Sigmoid colon (tissue), 6 donors: ENCODE measurements at regions not wholly inside any gene's neighbourhood (a gene's known extent, or its start where the extent isn't known, plus 50 kb on each side); places are given as distances from the start of the nearest gene placed in this dataset.

Source experiments
- DNase-seq: peaks from one replicate; pipeline ENCODE4 v3.0.0-alpha.2; 2019
- H3K27ac ChIP-seq, 4 donors: fragments of 200-600 bp; sonication (generic); one replicate each; pipeline ENCODE4 v1.5.1; 2016 to 2019; ENCODE audit warnings: mild to moderate bottlenecking in 1 of 4
- H3K27me3 ChIP-seq, 3 donors: fragments of 200-600 bp; sonication (generic); one replicate each; pipeline ENCODE4 v1.5.1; 2019; ENCODE audit warnings: mild to moderate bottlenecking in 1 of 3
- H3K36me3 ChIP-seq, 4 donors: fragments of 200-600 bp; sonication (generic); one replicate each; pipeline ENCODE4 v1.5.1; 2016 to 2019
- H3K4me1 ChIP-seq, 4 donors: fragments of 200-600 bp; sonication (generic); one replicate each; pipeline ENCODE4 v1.5.1; 2017 to 2019
- H3K4me3 ChIP-seq, 4 donors: fragments of 200-600 bp; sonication (generic); one replicate each; pipeline ENCODE4 v1.5.1; 2017 to 2019; ENCODE audit warnings: mild to moderate bottlenecking in 2 of 4, moderate library complexity in 1 of 4
- H3K9me3 ChIP-seq, 4 donors: fragments of 200-600 bp in 3 of 4; sonication (generic) in 3 of 4; one replicate each; pipeline versions ENCODE4 v1.5.1 to v1.6.1; 2013 to 2019
- CTCF ChIP-seq, 4 experiments: fragments of 450-650 bp in 3 of 4; fragments of 200-600 bp in 1 of 4; IDR thresholded peaks; one replicate each; pipeline ENCODE4 v1.5.1; 2016 to 2019; ENCODE audit warnings: antibody characterized with exemption in 4 of 4, mild to moderate bottlenecking in 3 of 4, moderate library complexity in 2 of 4
- EP300 ChIP-seq, 4 donors: sonication (generic); formaldehyde crosslinking; IDR thresholded peaks; one replicate each; pipeline ENCODE4 v1.6.1; 2017; ENCODE audit warnings: antibody characterized with exemption in 4 of 4
- POLR2A ChIP-seq, 2 donors: fragments of 450-650 bp; IDR thresholded peaks; one replicate each; pipeline ENCODE4 v1.6.1; 2016; ENCODE audit warnings: antibody characterized with exemption in 2 of 2, mild to moderate bottlenecking in 2 of 2, moderate library complexity in 2 of 2
- POLR2AphosphoS5 ChIP-seq, 4 donors: sonication (generic); formaldehyde crosslinking; IDR thresholded peaks; one replicate each; pipeline ENCODE4 v1.6.1; 2017; ENCODE audit warnings: antibody characterized with exemption in 4 of 4
- WGBS, 2 donors: extraction: QIAGEN DNeasy Blood & Tissue Kit; methylation state at CpG; one replicate each; pipeline ENCODE4 v1.1.7; 2013; 5-methylcytosine and 5-hydroxymethylcytosine counted together
- intact Hi-C: fragments of 100-400 bp; cut with DNase I; formaldehyde crosslinking; loops from one replicate; pipeline ENCODE4 v1.15.1; 2023
- donor health status: healthy with polysubstance abuse.
- donor health status: healthy.

GRCh38 chr9:26358836-26359235, 533.8 kb downstream of the CAAP1 start:
- Histone ChIP-seq H3K9me3 (no peaks in the 10 kb centered on the region), H3K27ac (no peak overlapping the region), H3K4me1 (no peaks in the 10 kb centered on the region), H3K4me3 (no peak overlapping the region), H3K27me3 (no peaks in the 10 kb centered on the region), H3K36me3 (no peaks in the 10 kb centered on the region)
- TF ChIP-seq POLR2A (IDR thresholded peaks at IDR 0.05), result no peak
- no peak for TF ChIP-seq EP300 (IDR thresholded peaks at IDR 0.05)
- no peak for TF ChIP-seq POLR2AphosphoS5 (IDR thresholded peaks at IDR 0.05)
- no peak for TF ChIP-seq CTCF (IDR thresholded peaks at IDR 0.05)
- no peak for DNase-seq
- intact Hi-C loops, result no loop called here

- Histone ChIP-seq H3K9me3 (no peaks in the 10 kb centered on the region), H3K36me3 (no peaks in the 10 kb centered on the region), H3K4me3 (no peak overlapping the region), H3K27me3 (no peaks in the 10 kb centered on the region), H3K4me1 (no peaks in the 10 kb centered on the region), H3K27ac (no peak overlapping the region)
- TF ChIP-seq POLR2A (IDR thresholded peaks at IDR 0.05), result no peak
- TF ChIP-seq CTCF (IDR thresholded peaks at IDR 0.05), result no peak
- TF ChIP-seq EP300 (IDR thresholded peaks at IDR 0.05), result no peak
- TF ChIP-seq POLR2AphosphoS5 (IDR thresholded peaks at IDR 0.05), result no peak
- intact Hi-C loops, result no loop called here
- no peak for DNase-seq
- WGBS, 2 donors, result 68 to 77% methylated on average over 3 of the region's 3 CpGs
Observed at GRCh38 chr9:26357803-26358344, 534.7 kb downstream of the CAAP1 start.

GRCh38 chr9:26356491-26356890, 536.1 kb downstream of the CAAP1 start:
- no peak overlapping the region for H3K4me3 ChIP-seq
- H3K36me3 ChIP-seq, result no peaks in the 10 kb centered on the region
- no peak for TF ChIP-seq POLR2AphosphoS5 (IDR thresholded peaks at IDR 0.05)
- no peak for TF ChIP-seq CTCF (IDR thresholded peaks at IDR 0.05)
- no peak for TF ChIP-seq EP300 (IDR thresholded peaks at IDR 0.05)
- no peak for TF ChIP-seq POLR2A (IDR thresholded peaks at IDR 0.05)
- H3K9me3 ChIP-seq, result no peaks in the 10 kb centered on the region
- H3K27me3 ChIP-seq, result no peaks in the 10 kb centered on the region
- no peaks in the 10 kb centered on the region for H3K4me1 ChIP-seq
- WGBS, 2 donors, result 31 to 61% methylated on average over 2 of the region's 2 CpGs
- DNase-seq, result no peak
- H3K27ac ChIP-seq, result no peak overlapping the region
- intact Hi-C loops, result no loop called here

GRCh38 chr9:26346942-26347477, 545.6 kb downstream of the CAAP1 start:
- intact Hi-C loops, result no loop called here
- Histone ChIP-seq H3K27ac (no peak overlapping the region), H3K9me3 (peaks cover 0 to 3% (median 0%) of the 10 kb centered on the region in 4 donors), H3K27me3 (no peaks in the 10 kb centered on the region), H3K36me3 (no peaks in the 10 kb centered on the region), H3K4me3 (no peak overlapping the region), H3K4me1 (no peaks in the 10 kb centered on the region)
- DNase-seq, result no peak
- TF ChIP-seq EP300 (IDR thresholded peaks at IDR 0.05), result no peak
- TF ChIP-seq POLR2A (IDR thresholded peaks at IDR 0.05), result no peak
- no peak for TF ChIP-seq CTCF (IDR thresholded peaks at IDR 0.05)
- TF ChIP-seq POLR2AphosphoS5 (IDR thresholded peaks at IDR 0.05), result no peak
- 41 to 76% methylated on average over 8 of the region's 8 CpGs for WGBS, 2 donors

- Histone ChIP-seq H3K4me1 (no peaks in the 10 kb centered on the region), H3K27ac (no peak overlapping the region), H3K36me3 (no peaks in the 10 kb centered on the region), H3K9me3 (peaks cover 0 to 3% (median 0%) of the 10 kb centered on the region in 4 donors), H3K27me3 (no peaks in the 10 kb centered on the region), H3K4me3 (no peak overlapping the region)
- WGBS, 2 donors, result 85 to 94% methylated on average over 1 of the region's 1 CpG
- TF ChIP-seq CTCF (IDR thresholded peaks at IDR 0.05) (no peak), POLR2A (IDR thresholded peaks at IDR 0.05) (no peak), EP300 (IDR thresholded peaks at IDR 0.05) (no peak), POLR2AphosphoS5 (IDR thresholded peaks at IDR 0.05) (no peak)
- intact Hi-C loops, result no loop called here
- DNase-seq, result no peak
Observed at GRCh38 chr9:26341545-26341944, 551.1 kb downstream of the CAAP1 start.
